MM.1S (cell line): ENCODE measurements at regions not wholly inside any gene's neighbourhood (a gene's known extent, or its start where the extent isn't known, plus 50 kb on each side); places are given as distances from the start of the nearest gene placed in this dataset.

Source experiments
- EZH2 ChIP-seq: fragments of 300-600 bp; sonication (generic); optimal IDR thresholded peaks from 2 replicates; pipeline ENCODE3; 2017; ENCODE audit warnings: low read depth, mild to moderate bottlenecking, antibody characterized with exemption, low read length, mixed read lengths
- EZH2phosphoT487 ChIP-seq: fragments of 300-600 bp; sonication (generic); IDR thresholded peaks from 2 replicates; pipeline ENCODE4 v1.6.1; 2018; ENCODE audit warnings: antibody characterized with exemption, low read length
- TF ChIP-seq, protein P1 (sequence below): fragments of 300-600 bp; sonication (generic); IDR thresholded peaks from 2 replicates; pipeline ENCODE4 v1.5.1; 2016; ENCODE audit warnings: antibody characterized with exemption, low read length, mixed read lengths

DNA sequence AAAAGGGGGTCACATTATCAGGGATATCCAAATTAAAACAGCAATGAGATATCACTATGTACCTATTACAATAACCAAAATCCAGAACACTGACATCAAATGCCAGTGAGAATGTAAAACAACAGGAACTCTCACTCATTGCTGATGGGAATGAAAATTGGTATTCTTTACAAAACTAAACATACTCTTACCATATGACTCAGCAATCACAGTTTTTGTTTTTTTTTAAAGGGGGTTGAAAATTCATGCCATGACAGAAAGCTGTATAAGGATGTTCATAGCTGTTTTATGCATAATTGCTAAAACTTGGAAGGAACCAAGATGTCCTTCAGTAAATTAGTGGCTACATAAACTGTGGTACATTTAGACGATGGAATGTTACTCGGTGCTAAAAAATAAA is 71.6 kb upstream of the SLITRK1 start:
- TF ChIP-seq, protein P1, sequence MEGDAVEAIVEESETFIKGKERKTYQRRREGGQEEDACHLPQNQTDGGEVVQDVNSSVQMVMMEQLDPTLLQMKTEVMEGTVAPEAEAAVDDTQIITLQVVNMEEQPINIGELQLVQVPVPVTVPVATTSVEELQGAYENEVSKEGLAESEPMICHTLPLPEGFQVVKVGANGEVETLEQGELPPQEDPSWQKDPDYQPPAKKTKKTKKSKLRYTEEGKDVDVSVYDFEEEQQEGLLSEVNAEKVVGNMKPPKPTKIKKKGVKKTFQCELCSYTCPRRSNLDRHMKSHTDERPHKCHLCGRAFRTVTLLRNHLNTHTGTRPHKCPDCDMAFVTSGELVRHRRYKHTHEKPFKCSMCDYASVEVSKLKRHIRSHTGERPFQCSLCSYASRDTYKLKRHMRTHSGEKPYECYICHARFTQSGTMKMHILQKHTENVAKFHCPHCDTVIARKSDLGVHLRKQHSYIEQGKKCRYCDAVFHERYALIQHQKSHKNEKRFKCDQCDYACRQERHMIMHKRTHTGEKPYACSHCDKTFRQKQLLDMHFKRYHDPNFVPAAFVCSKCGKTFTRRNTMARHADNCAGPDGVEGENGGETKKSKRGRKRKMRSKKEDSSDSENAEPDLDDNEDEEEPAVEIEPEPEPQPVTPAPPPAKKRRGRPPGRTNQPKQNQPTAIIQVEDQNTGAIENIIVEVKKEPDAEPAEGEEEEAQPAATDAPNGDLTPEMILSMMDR = no peak
- TF ChIP-seq EZH2 = no peak
- no peak for TF ChIP-seq EZH2phosphoT487
